GM18511 (cell line): ENCODE measurements at regions not wholly inside any gene's neighbourhood (a gene's known extent, or its start where the extent isn't known, plus 50 kb on each side); places are given as distances from the start of the nearest gene placed in this dataset.
"Not testable (repeated sequence)": the region's sequence is repeated elsewhere in the genome, so short reads cannot be mapped to it uniquely, and the experiment has no call there.

ENCODE experiments used
- ATAC-seq: cut with Tn5 transposase; IDR thresholded peaks from one replicate; pipeline ENCODE4 v1.9.1; 2021; ENCODE audit warnings: mild to moderate bottlenecking, moderate library complexity; ENCODE audit not compliant: unreplicated experiment

DNA sequence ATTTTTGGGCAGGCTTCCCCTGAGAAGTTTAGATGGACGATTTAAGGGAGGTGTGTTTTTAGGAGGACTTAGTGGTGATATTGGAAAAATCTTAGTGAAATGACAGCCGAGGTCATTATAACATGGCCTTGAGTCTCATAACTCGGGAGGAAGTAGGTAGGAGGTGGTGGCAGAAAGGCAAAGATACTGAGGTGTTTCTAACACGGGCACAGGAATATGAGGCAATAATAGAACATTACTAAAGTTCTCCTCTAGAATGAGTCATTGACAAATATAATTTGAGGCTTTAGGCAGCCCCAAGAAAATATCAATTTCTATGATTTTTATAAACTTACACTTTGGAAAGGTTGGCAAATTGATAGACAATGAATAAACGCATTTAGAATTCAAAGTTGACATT lies 146.1 kb upstream of the ZEB2 start:
- no peak for ATAC-seq

- no peak for ATAC-seq
Measured at GRCh38 chr2:144663207-144663606, 143.3 kb upstream of the ZEB2 start.

DNA sequence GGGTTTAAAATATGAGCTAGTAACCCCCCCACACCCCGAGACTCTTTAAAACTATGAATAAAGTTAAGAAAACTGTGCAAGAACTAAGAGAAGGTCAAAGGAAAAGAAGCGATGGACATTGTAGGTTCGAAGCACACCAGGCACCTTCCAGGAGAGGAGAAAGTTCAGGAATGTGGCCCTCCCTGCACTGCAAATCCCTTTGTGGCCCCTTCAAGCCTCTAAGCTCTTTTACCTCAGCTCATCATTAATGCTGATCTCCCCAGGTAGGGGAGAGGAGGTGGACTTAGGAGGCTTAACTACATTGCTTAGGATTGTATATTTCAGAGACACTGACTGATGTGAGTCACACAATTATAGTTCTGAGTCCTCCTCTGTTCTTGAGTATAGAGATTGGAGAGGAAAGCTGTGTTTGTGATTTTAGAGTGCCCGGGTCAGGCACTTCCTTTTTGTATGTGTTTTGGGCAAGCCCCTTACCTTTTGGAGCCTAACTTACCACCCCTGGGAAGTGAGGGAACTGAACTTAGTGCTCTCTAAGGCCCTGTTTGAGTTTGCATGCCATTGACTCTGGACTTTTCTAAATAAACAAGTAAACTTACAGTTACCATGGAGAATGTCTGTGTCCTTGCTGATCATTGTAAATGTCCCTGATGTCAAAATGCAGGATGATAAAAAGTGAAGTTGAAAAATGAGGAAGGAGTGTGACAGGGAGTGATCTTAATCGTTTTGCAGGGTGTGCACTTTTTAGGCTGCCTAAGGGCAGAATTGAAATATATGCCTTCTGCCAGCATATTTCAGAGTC lies 140.8 kb upstream of the ZEB2 start:
- ATAC-seq = no peak

- no peak for ATAC-seq
Measured at GRCh38 chr2:144659731-144660275, 139.9 kb upstream of the ZEB2 start.

DNA sequence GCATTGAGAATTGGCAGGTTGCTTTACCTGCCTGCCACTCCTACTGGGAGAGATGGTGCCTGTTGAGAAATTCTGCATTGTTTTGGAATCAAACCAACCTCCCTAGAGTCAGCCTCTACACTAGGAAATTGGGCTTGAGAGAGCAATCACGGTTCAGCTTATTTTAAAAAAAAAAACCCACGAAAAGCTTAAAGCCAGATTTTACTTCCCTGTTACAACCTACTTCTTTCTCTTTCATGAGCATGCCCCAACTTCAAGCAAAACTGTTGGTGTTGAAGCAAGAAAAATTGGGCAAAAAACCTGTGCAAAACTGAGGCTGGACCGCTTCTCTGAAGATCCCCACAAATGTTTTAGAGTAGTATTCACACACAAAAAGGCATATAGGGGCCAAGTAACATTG lies 134.6 kb upstream of the ZEB2 start:
- no peak for ATAC-seq

GRCh38 chr2:144650907-144651306 lies 131.0 kb upstream of the ZEB2 start:
- no peak for ATAC-seq

GRCh38 chr2:144648837-144649465 lies 129.0 kb upstream of the ZEB2 start:
- ATAC-seq = no peak

GRCh38 chr2:144645083-144645778 lies 125.3 kb upstream of the ZEB2 start:
- no peak for ATAC-seq

DNA sequence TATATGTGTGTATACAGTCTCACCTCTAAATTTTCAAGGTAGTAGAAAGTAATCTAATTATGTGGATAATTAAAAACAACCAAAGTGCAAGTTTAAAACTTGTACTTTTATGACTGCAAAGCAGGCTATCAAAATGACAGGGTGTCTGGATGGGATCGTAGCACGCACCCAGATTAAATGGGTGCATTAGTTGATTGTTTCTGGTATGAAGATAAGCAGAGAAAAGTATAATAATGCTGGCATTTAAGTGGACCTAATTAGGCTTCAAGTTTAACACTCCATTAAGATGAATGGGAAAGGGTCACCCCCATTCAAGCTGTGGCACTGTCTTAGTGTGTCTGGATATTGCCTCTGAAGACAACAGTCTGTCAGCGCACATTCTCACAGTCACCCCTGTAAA lies 124.6 kb upstream of the ZEB2 start:
- ATAC-seq = no peak

DNA sequence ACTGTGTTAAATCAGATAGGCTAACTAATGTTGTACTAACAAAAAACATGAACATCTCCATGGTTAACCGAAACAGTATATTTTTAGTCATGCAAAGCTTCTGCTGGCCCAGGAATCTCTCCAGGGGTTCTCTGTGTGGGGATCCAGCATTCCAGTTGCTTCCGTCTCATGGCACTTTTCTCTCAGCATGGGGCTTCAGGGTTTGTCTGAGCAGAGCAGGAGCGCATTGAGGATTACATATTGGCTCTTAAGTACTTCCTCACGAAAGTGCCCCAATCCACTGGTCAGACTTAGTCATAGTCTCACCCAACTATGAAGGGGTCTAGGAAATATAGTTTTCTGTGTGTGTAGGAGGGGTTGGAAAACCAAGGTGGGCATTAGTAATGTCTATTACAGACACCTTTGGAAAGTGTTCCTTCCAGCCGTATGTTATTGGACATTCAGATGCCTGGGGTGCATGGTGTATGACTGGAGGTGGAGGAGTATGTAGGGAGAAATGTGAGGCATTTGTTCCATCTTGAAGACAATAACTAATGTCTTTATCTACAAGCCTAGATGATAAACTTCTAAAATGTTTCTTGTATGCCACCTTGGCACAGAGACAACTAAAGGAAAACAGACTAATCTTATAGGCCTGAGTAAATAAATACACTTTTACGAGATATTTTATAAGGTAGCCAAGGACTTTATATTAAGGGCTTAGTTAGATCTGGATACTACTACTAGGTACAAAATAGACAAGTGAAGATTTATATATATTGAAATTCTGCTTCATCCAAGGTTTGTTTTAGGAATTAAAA lies 123.8 kb upstream of the ZEB2 start:
- no peak for ATAC-seq

DNA sequence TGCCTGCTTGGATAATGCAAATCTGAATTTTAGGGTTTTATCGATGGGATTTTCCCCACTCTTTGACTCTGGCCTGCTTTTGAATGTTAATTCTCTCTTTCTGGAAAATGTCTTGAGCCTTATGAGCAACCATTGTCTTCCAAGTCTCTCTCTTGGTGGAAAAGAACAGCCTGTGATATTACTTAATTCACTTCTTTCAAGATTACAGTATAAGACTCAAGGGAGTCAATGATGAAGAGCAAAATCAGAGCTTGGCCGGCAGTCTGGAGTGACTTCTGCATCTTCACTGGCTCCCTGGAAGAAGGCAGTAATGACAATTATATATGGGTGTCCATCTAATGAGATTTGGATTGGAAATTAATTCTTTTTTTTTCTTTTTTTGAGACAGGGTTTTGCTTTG lies 122.9 kb upstream of the ZEB2 start:
- ATAC-seq = no peak

GRCh38 chr2:144642131-144642530 lies 122.2 kb upstream of the ZEB2 start:
- no peak for ATAC-seq

- not testable (repeated sequence) for ATAC-seq
Measured at GRCh38 chr2:144638250-144638649, 118.3 kb upstream of the ZEB2 start.

DNA sequence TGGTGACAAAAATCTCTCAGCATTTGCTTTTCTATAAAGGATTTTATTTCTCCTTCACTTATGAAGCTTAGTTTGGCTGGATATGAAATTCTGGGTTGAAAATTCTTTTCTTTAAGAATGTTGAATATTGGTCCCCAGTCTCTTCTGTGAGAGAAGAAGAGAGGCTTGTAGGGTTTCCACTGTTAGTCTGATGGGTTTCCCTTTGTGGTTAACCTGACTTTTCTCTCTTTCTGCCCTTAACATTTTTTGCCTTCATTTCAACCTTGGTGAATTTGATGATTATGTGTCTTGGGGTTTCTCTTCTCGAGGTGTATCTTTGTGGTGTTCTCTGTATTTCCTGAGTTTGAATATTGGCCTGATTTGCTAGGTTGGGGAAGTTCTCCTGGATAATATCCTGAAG lies 116.9 kb upstream of the ZEB2 start:
- ATAC-seq = not testable (repeated sequence)

DNA sequence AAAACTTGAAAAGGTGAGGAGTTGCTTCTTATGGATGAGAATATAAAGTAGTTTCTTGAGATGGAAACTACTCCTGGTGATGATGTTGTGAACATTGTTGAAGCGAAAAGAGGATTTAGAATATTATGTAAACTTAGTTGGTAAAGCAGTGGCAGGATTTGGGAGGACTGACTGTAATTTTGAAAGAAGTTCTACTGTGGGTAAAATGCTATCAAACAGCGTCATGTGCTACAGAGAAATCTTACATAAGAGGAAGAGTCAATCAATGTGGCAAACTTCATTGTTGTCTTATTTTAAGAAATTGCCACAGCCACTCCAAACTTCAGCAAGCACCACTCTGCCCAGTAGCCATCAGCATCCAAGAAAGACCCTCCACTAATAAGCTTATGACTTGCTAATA lies 112.9 kb upstream of the ZEB2 start:
- ATAC-seq = no peak

DNA sequence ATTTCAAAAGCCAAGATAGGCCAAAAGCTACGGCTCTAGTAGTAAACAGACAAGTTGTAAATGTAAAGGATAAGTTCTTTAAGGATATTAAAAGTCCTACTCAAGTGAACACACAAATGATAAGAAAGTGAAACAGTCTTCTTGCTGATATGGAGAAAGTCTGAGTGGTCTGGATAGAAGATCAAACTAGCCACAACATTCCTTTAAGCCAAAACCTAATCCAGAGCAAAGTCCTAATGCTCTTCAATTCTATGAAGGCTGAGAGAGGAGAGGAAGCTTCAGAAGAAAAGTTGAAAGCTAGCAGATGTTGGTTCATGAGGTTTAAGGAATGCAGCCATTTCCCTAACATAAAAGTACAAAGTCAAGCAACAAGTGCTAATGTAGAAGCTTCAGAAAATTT lies 111.7 kb upstream of the ZEB2 start:
- no peak for ATAC-seq

GRCh38 chr2:144630459-144631215 lies 110.7 kb upstream of the ZEB2 start:
- ATAC-seq = peak; percentile 98

GRCh38 chr2:144629935-144630334 lies 110.0 kb upstream of the ZEB2 start:
- ATAC-seq = no peak

DNA sequence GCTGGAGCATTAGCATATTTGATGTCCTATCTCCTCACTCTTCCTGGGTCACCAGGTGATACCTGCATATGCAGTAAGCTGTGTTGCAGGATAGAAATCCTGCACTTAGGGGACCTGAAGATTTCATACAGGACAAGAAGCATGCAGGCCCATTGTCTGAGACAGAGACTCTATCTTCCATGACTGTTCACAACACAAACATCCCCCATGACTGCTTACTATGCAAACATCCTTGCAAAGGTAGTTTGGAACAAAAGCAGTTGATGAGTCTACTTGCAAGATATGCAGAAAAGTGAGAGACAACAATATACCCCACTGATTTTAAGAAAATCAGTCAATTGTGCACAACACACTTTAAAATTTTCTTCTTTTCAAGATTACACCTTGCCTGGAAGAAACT lies 108.6 kb upstream of the ZEB2 start:
- no peak for ATAC-seq

DNA sequence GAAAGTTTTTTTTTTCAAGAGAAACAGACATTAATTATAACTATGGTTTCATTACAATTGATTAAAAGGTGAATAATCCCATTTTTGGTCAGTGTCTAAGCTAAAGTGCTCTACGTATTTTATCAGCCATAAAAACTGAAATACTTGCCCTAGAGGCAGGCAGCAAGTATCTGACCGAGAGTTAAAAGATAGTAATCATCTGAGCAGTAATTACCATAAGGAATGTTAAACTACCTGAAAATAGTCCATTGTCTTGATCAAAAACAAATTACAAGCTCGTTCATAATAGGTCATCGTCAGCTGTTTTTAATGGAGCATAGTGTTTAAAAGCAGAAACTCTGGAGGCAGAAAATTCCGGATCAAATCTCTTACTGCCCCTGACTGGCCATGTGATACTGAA lies 105.7 kb upstream of the ZEB2 start:
- no peak for ATAC-seq
